Mesenchymal stem cell (in vitro differentiated cells and primary cell): ENCODE measurements at regions not wholly inside any gene's neighbourhood (a gene's known extent, or its start where the extent isn't known, plus 50 kb on each side); places are given as distances from the start of the nearest gene placed in this dataset.

Experiments used
- DNase-seq: peaks from one replicate; pipeline ENCODE4 v3.0.0-alpha.2; 2013
- H2AFZ ChIP-seq: one replicate; pipeline ENCODE4 v1.6.1; 2013; ENCODE audit warnings: low read depth, mild to moderate bottlenecking, control low read depth, inconsistent platforms, low read length, moderate library complexity
- H2AK5ac ChIP-seq: 2 replicates; pipeline ENCODE4 v1.6.1; 2013; ENCODE audit warnings: low read length, moderate library complexity, mild to moderate bottlenecking, inconsistent platforms; ENCODE audit not compliant: severe bottlenecking
- H2BK120ac ChIP-seq: one replicate; pipeline ENCODE4 v1.6.1; 2013; ENCODE audit warnings: low read depth, mild to moderate bottlenecking, inconsistent platforms, low read length, moderate library complexity
- H2BK12ac ChIP-seq, 2 experiments: one replicate each; pipeline ENCODE4 v1.6.1; 2013; ENCODE audit warnings: inconsistent platforms in 2 of 2, low read length in 2 of 2, mild to moderate bottlenecking in 2 of 2, moderate library complexity in 2 of 2, control low read depth in 1 of 2
- H2BK15ac ChIP-seq: one replicate; pipeline ENCODE4 v1.6.1; 2013; ENCODE audit warnings: mild to moderate bottlenecking, low read depth, inconsistent platforms; ENCODE audit not compliant: poor library complexity, severe bottlenecking
- H2BK5ac ChIP-seq: 2 replicates; pipeline ENCODE4 v1.6.1; 2013; ENCODE audit warnings: low read depth, mild to moderate bottlenecking, low read length, control low read depth, inconsistent platforms; ENCODE audit not compliant: poor library complexity, severe bottlenecking
- H3K14ac ChIP-seq, 2 experiments: one replicate each; pipeline ENCODE4 v1.6.1; 2013; ENCODE audit warnings: inconsistent platforms in 2 of 2, low read length in 2 of 2, control low read depth in 1 of 2, mild to moderate bottlenecking in 1 of 2, moderate library complexity in 1 of 2
- H3K18ac ChIP-seq, 2 experiments: one replicate each; pipeline ENCODE4 v1.6.1; 2013; ENCODE audit warnings: inconsistent platforms in 2 of 2, low read length in 2 of 2, control low read depth in 1 of 2, low read depth in 1 of 2, mild to moderate bottlenecking in 1 of 2
- H3K23ac ChIP-seq, 2 experiments: one replicate each; pipeline ENCODE4 v1.6.1; 2013; ENCODE audit warnings: inconsistent platforms in 2 of 2, low read length in 2 of 2, mild to moderate bottlenecking in 2 of 2, moderate library complexity in 2 of 2, control low read depth in 1 of 2
- H3K27ac ChIP-seq: 2 replicates; pipeline ENCODE4 v1.5.1; 2013; ENCODE audit warnings: mild to moderate bottlenecking, moderate library complexity, low read length, control low read depth, inconsistent platforms; ENCODE audit not compliant: poor library complexity, severe bottlenecking
- H3K27me3 ChIP-seq, 2 experiments: 2 replicates each; pipeline versions ENCODE4 v1.6.1 to v1.7.0; 2013; ENCODE audit warnings: low read length in 2 of 2, mild to moderate bottlenecking in 2 of 2, moderate library complexity in 2 of 2, control low read depth in 1 of 2, inconsistent platforms in 1 of 2; ENCODE audit not compliant: control insufficient read depth in 1 of 2, insufficient read depth in 1 of 2
- H3K36me3 ChIP-seq, 2 experiments: 2 replicates each; pipeline versions ENCODE4 v1.6.1 to v1.7.0; 2013; ENCODE audit warnings: low read length in 2 of 2, control low read depth in 1 of 2, inconsistent platforms in 1 of 2, low read depth in 1 of 2, mild to moderate bottlenecking in 1 of 2; ENCODE audit not compliant: insufficient read depth in 2 of 2, control insufficient read depth in 1 of 2
- H3K4ac ChIP-seq, 2 experiments: one replicate each; pipeline ENCODE4 v1.6.1; 2013; ENCODE audit warnings: inconsistent platforms in 2 of 2, low read length in 2 of 2, mild to moderate bottlenecking in 2 of 2, moderate library complexity in 2 of 2, control low read depth in 1 of 2, low read depth in 1 of 2
- H3K4me1 ChIP-seq: 2 replicates; pipeline ENCODE4 v1.6.1; 2013; ENCODE audit warnings: low read depth, low read length, control low read depth; ENCODE audit not compliant: control insufficient read depth, insufficient read depth
- H3K4me2 ChIP-seq: 2 replicates; pipeline ENCODE4 v1.6.1; 2013; ENCODE audit warnings: low read length, mild to moderate bottlenecking, inconsistent platforms; ENCODE audit not compliant: poor library complexity, severe bottlenecking
- H3K4me3 ChIP-seq, 2 experiments: 2 replicates each; pipeline versions ENCODE4 v1.5.1 to v1.7.0; 2013; ENCODE audit warnings: low read length in 2 of 2, mild to moderate bottlenecking in 2 of 2, control low read depth in 1 of 2, low read depth in 1 of 2; ENCODE audit not compliant: insufficient read depth in 1 of 2
- H3K79me1 ChIP-seq: replicated peaks from 2 replicates; pipeline ENCODE4 v1.6.1; 2013; ENCODE audit warnings: mild to moderate bottlenecking, control low read depth, low read length, inconsistent platforms; ENCODE audit not compliant: poor library complexity, severe bottlenecking
- H3K9ac ChIP-seq: 2 replicates; pipeline ENCODE4 v1.7.0; 2013; ENCODE audit warnings: mild to moderate bottlenecking, low read length, moderate library complexity
- H3K9me3 ChIP-seq: 2 replicates; pipeline ENCODE4 v1.7.0; 2013; ENCODE audit warnings: mild to moderate bottlenecking, low read length; ENCODE audit not compliant: control insufficient read depth
- H4K8ac ChIP-seq: one replicate; pipeline ENCODE4 v1.6.1; 2013; ENCODE audit warnings: inconsistent platforms, mild to moderate bottlenecking, low read length, moderate library complexity
- H4K91ac ChIP-seq: one replicate; pipeline ENCODE4 v1.6.1; 2013; ENCODE audit warnings: mild to moderate bottlenecking, low read length, inconsistent platforms
- WGBS: methylation state at CpG from one replicate; pipeline ENCODE4 v1.1.7; 2013; ENCODE audit warnings: mixed read lengths; 5-methylcytosine and 5-hydroxymethylcytosine counted together

- Histone ChIP-seq H3K4me2 (no peak overlapping the region), H3K9me3 (no peaks in the 10 kb centered on the region), H4K8ac (no peak overlapping the region), H3K9ac (no peak overlapping the region), H3K36me3 (no peaks in the 10 kb centered on the region), H2BK120ac (no peak overlapping the region), H2AK5ac (no peak overlapping the region), H3K27ac (no peak overlapping the region), H3K27me3 (no peaks in the 10 kb centered on the region), H2AFZ (no peak overlapping the region), H2BK5ac (no peak overlapping the region), H3K14ac (no peak overlapping the region), H2BK12ac (no peak overlapping the region), H3K18ac (no peak overlapping the region), H3K4me1 (peaks cover 1% of the 10 kb centered on the region), H2BK15ac (no peak overlapping the region), H3K79me1 (no peaks in the 10 kb centered on the region), H4K91ac (no peak overlapping the region), H3K4ac (no peak overlapping the region), H3K23ac (no peak overlapping the region), H3K4me3 (no peak overlapping the region)
- DNase-seq = no peak
- 78% methylated on average over 4 of the region's 4 CpGs for WGBS
Observed at GRCh38 chr15:31516874-31517273, 190.2 kb downstream of the KLF13 start.

GRCh38 chr15:31517711-31518110 is 191.1 kb downstream of the KLF13 start:
- H3K36me3 ChIP-seq = no peaks in the 10 kb centered on the region
- no peaks in the 10 kb centered on the region for H3K79me1 ChIP-seq
- H3K27me3 ChIP-seq = no peaks in the 10 kb centered on the region
- H3K4me3 ChIP-seq = no peak overlapping the region
- H2BK15ac ChIP-seq = no peak overlapping the region
- H3K9ac ChIP-seq = no peak overlapping the region
- H2AFZ ChIP-seq = no peak overlapping the region
- no peak overlapping the region for H3K18ac ChIP-seq
- H2BK120ac ChIP-seq = no peak overlapping the region
- H3K23ac ChIP-seq = no peak overlapping the region
- H2BK5ac ChIP-seq = no peak overlapping the region
- no peak overlapping the region for H4K8ac ChIP-seq
- no peak for DNase-seq
- no peak overlapping the region for H3K4ac ChIP-seq
- WGBS = 89% methylated on average over 5 of the region's 5 CpGs
- H3K14ac ChIP-seq = no peak overlapping the region
- H3K4me1 ChIP-seq = peaks cover 1% of the 10 kb centered on the region
- no peak overlapping the region for H3K27ac ChIP-seq
- no peak overlapping the region for H2AK5ac ChIP-seq
- H2BK12ac ChIP-seq = no peak overlapping the region
- no peak overlapping the region for H4K91ac ChIP-seq
- H3K4me2 ChIP-seq = no peak overlapping the region
- no peaks in the 10 kb centered on the region for H3K9me3 ChIP-seq

- no peak overlapping the region for H2AFZ ChIP-seq
- no peak overlapping the region for H3K4me3 ChIP-seq
- H2BK15ac ChIP-seq = no peak overlapping the region
- no peak overlapping the region for H2BK120ac ChIP-seq
- no peak overlapping the region for H2BK12ac ChIP-seq
- H3K9ac ChIP-seq = no peak overlapping the region
- no peak overlapping the region for H3K14ac ChIP-seq
- H3K36me3 ChIP-seq = no peaks in the 10 kb centered on the region
- H3K79me1 ChIP-seq = no peaks in the 10 kb centered on the region
- H3K4me2 ChIP-seq = no peak overlapping the region
- DNase-seq = no peak
- H3K27ac ChIP-seq = no peak overlapping the region
- no peak overlapping the region for H3K23ac ChIP-seq
- 76% methylated on average over 4 of the region's 4 CpGs for WGBS
- H3K27me3 ChIP-seq = peaks cover 3 to 4% of the 10 kb centered on the region in 2 experiments
- H3K4me1 ChIP-seq = no peaks in the 10 kb centered on the region
- no peaks in the 10 kb centered on the region for H3K9me3 ChIP-seq
- no peak overlapping the region for H4K91ac ChIP-seq
- no peak overlapping the region for H3K4ac ChIP-seq
- H4K8ac ChIP-seq = no peak overlapping the region
- H2BK5ac ChIP-seq = no peak overlapping the region
- H2AK5ac ChIP-seq = no peak overlapping the region
- no peak overlapping the region for H3K18ac ChIP-seq
Observed at GRCh38 chr15:31522028-31522427, 195.4 kb downstream of the KLF13 start.

- no peaks in the 10 kb centered on the region for H3K9me3 ChIP-seq
- H3K4me2 ChIP-seq = no peak overlapping the region
- no peak overlapping the region for H2BK120ac ChIP-seq
- no peak overlapping the region for H4K8ac ChIP-seq
- no peak overlapping the region for H4K91ac ChIP-seq
- DNase-seq = no peak
- no peak overlapping the region for H3K4me3 ChIP-seq
- no peak overlapping the region for H3K27ac ChIP-seq
- no peak overlapping the region for H3K9ac ChIP-seq
- H3K14ac ChIP-seq = no peak overlapping the region
- no peaks in the 10 kb centered on the region for H3K79me1 ChIP-seq
- H3K23ac ChIP-seq = no peak overlapping the region
- H2AK5ac ChIP-seq = no peak overlapping the region
- H3K27me3 ChIP-seq = peaks cover 4 to 7% of the 10 kb centered on the region in 2 experiments
- H3K36me3 ChIP-seq = no peaks in the 10 kb centered on the region
- no peak overlapping the region for H2BK5ac ChIP-seq
- no peaks in the 10 kb centered on the region for H3K4me1 ChIP-seq
- H3K4ac ChIP-seq = no peak overlapping the region
- H3K18ac ChIP-seq = no peak overlapping the region
- WGBS = 86% methylated on average over 10 of the region's 10 CpGs
- no peak overlapping the region for H2AFZ ChIP-seq
- no peak overlapping the region for H2BK12ac ChIP-seq
- no peak overlapping the region for H2BK15ac ChIP-seq
Observed at GRCh38 chr15:31523027-31523654, 196.5 kb downstream of the KLF13 start.
